ENCODE measurements at regions not wholly inside any gene's neighbourhood (a gene's known extent, or its start where the extent isn't known, plus 50 kb on each side); places are given as distances from the start of the nearest gene placed in this dataset.

DNA sequence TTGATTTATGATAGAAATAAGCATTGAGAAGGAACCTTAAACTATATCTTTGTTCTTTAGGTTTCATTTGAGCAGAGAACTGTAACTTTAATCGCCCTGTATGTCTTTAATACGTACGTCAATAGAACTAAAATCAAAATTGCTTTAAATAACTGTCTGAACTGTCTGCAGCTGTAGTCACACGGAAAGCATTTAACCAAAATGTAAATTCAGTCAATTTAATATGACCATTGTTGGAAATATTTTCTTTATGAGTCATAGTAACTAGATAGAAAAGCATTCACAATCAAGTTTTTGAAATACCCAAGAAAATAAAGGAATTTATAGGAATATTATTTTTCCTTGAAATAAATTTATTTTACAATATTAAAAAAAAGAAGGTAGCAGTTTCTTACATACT, 157.1 kb upstream of the CDH6 start:
- TF ChIP-seq CTCF (IDR thresholded peaks at IDR 0.05; ENCODE audit: insufficient read depth, low read depth, low read length, missing control alignments): no peak
- DNase-seq (ENCODE audit: low read depth): peak; percentile 18
- no peak overlapping the region for H3K4me3 ChIP-seq (ENCODE audit: low read length)

- no peak for TF ChIP-seq CTCF (IDR thresholded peaks at IDR 0.05; ENCODE audit: insufficient read depth, low read depth, low read length, missing control alignments)
- no peak overlapping the region for H3K4me3 ChIP-seq (ENCODE audit: low read length)
- no peak for DNase-seq (ENCODE audit: low read depth)
These were observed 160.2 kb upstream of the CDH6 start for GRCh38 chr5:31033295-31033694.

DNA sequence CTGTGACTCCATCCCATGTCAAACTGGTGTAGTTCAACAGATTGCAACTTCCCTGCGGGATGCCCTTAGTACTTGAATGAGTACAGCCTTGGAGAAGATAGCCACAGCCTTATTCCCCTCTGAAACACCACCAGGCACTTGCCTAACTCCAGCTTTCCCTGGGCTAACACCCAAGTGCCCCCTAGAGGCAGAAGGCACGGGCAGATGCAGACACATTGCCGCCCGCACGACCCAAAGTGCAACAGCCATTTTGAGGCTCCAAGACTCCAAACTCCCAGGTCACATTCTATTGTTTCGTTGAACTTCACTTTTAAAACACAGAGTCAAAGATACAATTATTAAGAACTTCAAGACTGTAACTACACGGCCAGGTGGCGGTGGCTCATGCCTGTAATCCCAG, 163.6 kb upstream of the CDH6 start:
- TF ChIP-seq CTCF (IDR thresholded peaks at IDR 0.05; ENCODE audit: insufficient read depth, low read depth, low read length, missing control alignments): no peak
- no peak overlapping the region for H3K4me3 ChIP-seq (ENCODE audit: low read length)
- DNase-seq (ENCODE audit: low read depth): no peak

GRCh38 chr5:31027721-31028120, 165.8 kb upstream of the CDH6 start:
- no peak for DNase-seq (ENCODE audit: low read depth)
- TF ChIP-seq CTCF (IDR thresholded peaks at IDR 0.05; ENCODE audit: insufficient read depth, low read depth, low read length, missing control alignments): no peak

DNA sequence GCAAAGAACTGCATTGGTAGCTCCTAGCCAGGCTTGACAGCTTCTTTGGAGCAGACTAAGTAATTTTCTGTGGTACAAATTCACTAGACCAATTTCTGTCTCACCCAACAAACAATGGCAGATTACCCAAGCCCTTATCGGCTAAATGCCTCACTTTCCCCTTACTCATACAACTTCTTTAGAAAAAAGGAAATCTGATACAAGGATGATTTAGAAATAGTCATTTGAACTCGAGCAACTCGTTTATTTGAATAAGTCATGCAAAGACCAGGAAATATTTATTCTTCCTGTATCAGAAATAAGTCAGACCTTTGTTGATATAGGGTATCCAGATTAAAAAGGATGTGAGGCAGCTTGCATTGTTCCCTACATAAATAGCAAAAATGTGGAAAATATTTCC, 170.4 kb upstream of the CDH6 start:
- H3K4me3 ChIP-seq (ENCODE audit: low read length): no peak overlapping the region
- TF ChIP-seq CTCF (IDR thresholded peaks at IDR 0.05; ENCODE audit: insufficient read depth, low read depth, low read length, missing control alignments): no peak
- peak; percentile 75 for DNase-seq (ENCODE audit: low read depth)

More at GRCh38 chr5:31027721-31028120, 165.8 kb upstream of the CDH6 start:
- no peak overlapping the region for H3K4me3 ChIP-seq (ENCODE audit: low read length)

- no peak for TF ChIP-seq CTCF (IDR thresholded peaks at IDR 0.05; ENCODE audit: insufficient read depth, low read depth, low read length, missing control alignments)
- no peak overlapping the region for H3K4me3 ChIP-seq (ENCODE audit: low read length)
- peak; percentile 68 for DNase-seq (ENCODE audit: low read depth)
These were observed 172.3 kb upstream of the CDH6 start for GRCh38 chr5:31021181-31021624.

- no peak overlapping the region for H3K4me3 ChIP-seq (ENCODE audit: low read length)
- no peak for TF ChIP-seq CTCF (IDR thresholded peaks at IDR 0.05; ENCODE audit: insufficient read depth, low read depth, low read length, missing control alignments)
- DNase-seq (ENCODE audit: low read depth): no peak
These were observed 185.3 kb upstream of the CDH6 start for GRCh38 chr5:31008231-31008630.

Measured in epithelial cell of esophagus (primary cell).